Spleen (tissue), 11 donors: ENCODE measurements at regions not wholly inside any gene's neighbourhood (a gene's known extent, or its start where the extent isn't known, plus 50 kb on each side); places are given as distances from the start of the nearest gene placed in this dataset.

Source experiments
- DNase-seq: peaks from one replicate; pipeline ENCODE4 v3.0.0-alpha.2; 2020
- H3K27ac ChIP-seq, 8 donors: fragments of 200-600 bp; sonication (generic) in 7 of 8; 1 replicate in 4 of 8; 2 replicates in 4 of 8; pipeline versions ENCODE4 v1.5.0 to v1.8.0; 2016 to 2021; ENCODE audit warnings: inconsistent platforms in 4 of 8, mild to moderate bottlenecking in 4 of 8, moderate library complexity in 1 of 8
- H3K27me3 ChIP-seq, 7 donors: fragments of 200-600 bp; sonication (generic) in 6 of 7; replicated peaks in 1 of 7; 1 replicate in 4 of 7; 2 replicates in 3 of 7; pipeline versions ENCODE4 v1.5.0 to v1.8.0; 2016 to 2021; ENCODE audit warnings: inconsistent platforms in 3 of 7, mild to moderate bottlenecking in 1 of 7
- H3K36me3 ChIP-seq, 6 donors: fragments of 200-600 bp; sonication (generic) in 5 of 6; 1 replicate in 4 of 6; 2 replicates in 2 of 6; pipeline versions ENCODE4 v1.5.0 to v1.8.0; 2016 to 2021; ENCODE audit warnings: inconsistent platforms in 2 of 6
- H3K4me1 ChIP-seq, 6 donors: fragments of 200-600 bp; sonication (generic) in 5 of 6; 1 replicate in 3 of 6; 2 replicates in 3 of 6; pipeline versions ENCODE4 v1.5.0 to v1.8.0; 2016 to 2021; ENCODE audit warnings: inconsistent platforms in 3 of 6
- H3K4me3 ChIP-seq, 8 donors: fragments of 200-600 bp; sonication (generic) in 7 of 8; 1 replicate in 4 of 8; 2 replicates in 4 of 8; pipeline versions ENCODE4 v1.5.0 to v1.8.0; 2016 to 2021; ENCODE audit warnings: inconsistent platforms in 4 of 8, mild to moderate bottlenecking in 4 of 8, moderate library complexity in 2 of 8
- H3K9me3 ChIP-seq, 8 donors: fragments of 200-600 bp; sonication (generic) in 7 of 8; 1 replicate in 4 of 8; 2 replicates in 4 of 8; pipeline versions ENCODE4 v1.5.0 to v1.8.0; 2016 to 2021; ENCODE audit warnings: inconsistent platforms in 4 of 8
- POLR2A ChIP-seq, 3 donors: fragments of 450-650 bp; IDR thresholded peaks; one replicate each; pipeline ENCODE4 v1.5.1; 2017; ENCODE audit warnings: antibody characterized with exemption in 3 of 3, mild to moderate bottlenecking in 1 of 3
- POLR2AphosphoS5 ChIP-seq, 3 donors: sonication (generic); formaldehyde crosslinking; IDR thresholded peaks; one replicate each; pipeline ENCODE4 v1.5.1; 2017; ENCODE audit warnings: antibody characterized with exemption in 3 of 3
- WGBS, 5 donors: extraction: QIAGEN DNeasy Blood & Tissue Kit in 3 of 5; methylation state at CpG; one replicate each; pipeline versions ENCODE4 v1.1.5 to v1.1.7; 2013 to 2018; 5-methylcytosine and 5-hydroxymethylcytosine counted together
- intact Hi-C: fragments of 100-400 bp; cut with DNase I; formaldehyde crosslinking; loops from one replicate; pipeline ENCODE4 v1.15.0; 2023; ENCODE audit warnings: low total_unique reads
- TF ChIP-seq, protein P1 (sequence below), 11 experiments: fragments of 200-600 bp in 7 of 11; fragments of 450-650 bp in 4 of 11; sonication (generic) in 4 of 11; IDR thresholded peaks in 8 of 11; conservative IDR thresholded peaks in 3 of 11; 1 replicate in 7 of 11; 2 replicates in 4 of 11; pipeline versions ENCODE4 v1.4.0 to v1.8.0; 2016 to 2021; ENCODE audit warnings: antibody characterized with exemption in 11 of 11, inconsistent platforms in 4 of 11, mild to moderate bottlenecking in 1 of 11
- donor health status: healthy with polysubstance abuse.
- donor health status: DM: no; HTN: no; CAD: no; lungs with moderate emphysema.
- donor health status: DM: no; HTN: no; CAD: no.
- donor health status: Bipolar disorder and iron deficiency.
- donor health status: healthy.
- donor health status: DM: no; HTN: no; CAD: no.
- donor health status: DM: yes; HTN: yes; CAD: no.

DNA sequence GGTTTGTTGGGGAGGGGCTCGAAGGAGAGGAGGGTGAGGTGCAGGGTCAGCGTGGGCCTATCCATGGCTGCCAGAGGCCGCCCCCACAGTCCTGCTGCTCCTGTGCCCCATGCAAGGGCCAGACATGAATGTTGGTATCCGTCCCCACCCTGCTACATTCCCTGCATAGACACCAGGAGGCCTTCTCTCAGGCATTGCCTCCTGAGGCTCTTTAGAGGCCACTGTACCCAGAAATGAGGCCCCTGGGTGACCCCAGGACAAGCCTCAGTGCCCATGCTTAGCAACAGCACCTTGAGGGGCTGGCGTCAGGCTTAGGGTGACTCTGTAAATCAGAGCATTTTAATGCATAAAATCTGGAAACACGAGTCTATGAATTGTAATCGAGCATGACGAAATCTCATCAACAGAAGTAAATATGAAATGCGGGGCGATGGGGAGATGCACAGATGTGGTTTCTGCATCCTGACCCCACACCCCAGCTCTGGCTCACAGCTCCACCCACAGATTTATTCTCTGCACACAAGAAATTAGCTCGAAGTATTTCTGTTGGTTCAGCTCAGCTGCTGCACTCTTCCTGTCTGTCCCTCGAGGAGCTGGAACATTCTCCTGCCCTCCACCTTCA lies 124.0 kb upstream of the CSF3R start:
- Histone ChIP-seq H3K27ac (no peak overlapping the region), H3K4me3 (no peak overlapping the region), H3K9me3 (no peaks in the 10 kb centered on the region), H3K4me1 (no peaks in the 10 kb centered on the region), H3K36me3 (no peaks in the 10 kb centered on the region), H3K27me3 (peaks cover 0 to 43% (median 4%) of the 10 kb centered on the region in 7 donors)
- no peak for DNase-seq
- no peak for TF ChIP-seq POLR2AphosphoS5 (IDR thresholded peaks at IDR 0.05)
- no peak for TF ChIP-seq POLR2A (IDR thresholded peaks at IDR 0.05)
- TF ChIP-seq, protein P1, sequence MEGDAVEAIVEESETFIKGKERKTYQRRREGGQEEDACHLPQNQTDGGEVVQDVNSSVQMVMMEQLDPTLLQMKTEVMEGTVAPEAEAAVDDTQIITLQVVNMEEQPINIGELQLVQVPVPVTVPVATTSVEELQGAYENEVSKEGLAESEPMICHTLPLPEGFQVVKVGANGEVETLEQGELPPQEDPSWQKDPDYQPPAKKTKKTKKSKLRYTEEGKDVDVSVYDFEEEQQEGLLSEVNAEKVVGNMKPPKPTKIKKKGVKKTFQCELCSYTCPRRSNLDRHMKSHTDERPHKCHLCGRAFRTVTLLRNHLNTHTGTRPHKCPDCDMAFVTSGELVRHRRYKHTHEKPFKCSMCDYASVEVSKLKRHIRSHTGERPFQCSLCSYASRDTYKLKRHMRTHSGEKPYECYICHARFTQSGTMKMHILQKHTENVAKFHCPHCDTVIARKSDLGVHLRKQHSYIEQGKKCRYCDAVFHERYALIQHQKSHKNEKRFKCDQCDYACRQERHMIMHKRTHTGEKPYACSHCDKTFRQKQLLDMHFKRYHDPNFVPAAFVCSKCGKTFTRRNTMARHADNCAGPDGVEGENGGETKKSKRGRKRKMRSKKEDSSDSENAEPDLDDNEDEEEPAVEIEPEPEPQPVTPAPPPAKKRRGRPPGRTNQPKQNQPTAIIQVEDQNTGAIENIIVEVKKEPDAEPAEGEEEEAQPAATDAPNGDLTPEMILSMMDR (IDR thresholded peaks at IDR 0.05 in 8 of 11, conservative IDR thresholded peaks at IDR 0.05 in 3 of 11) = no peak
- intact Hi-C loops = no loop called here
- WGBS, 5 donors = 63 to 74% (median 68%) methylated on average over 8 to 12 of the region's 12 CpGs

DNA sequence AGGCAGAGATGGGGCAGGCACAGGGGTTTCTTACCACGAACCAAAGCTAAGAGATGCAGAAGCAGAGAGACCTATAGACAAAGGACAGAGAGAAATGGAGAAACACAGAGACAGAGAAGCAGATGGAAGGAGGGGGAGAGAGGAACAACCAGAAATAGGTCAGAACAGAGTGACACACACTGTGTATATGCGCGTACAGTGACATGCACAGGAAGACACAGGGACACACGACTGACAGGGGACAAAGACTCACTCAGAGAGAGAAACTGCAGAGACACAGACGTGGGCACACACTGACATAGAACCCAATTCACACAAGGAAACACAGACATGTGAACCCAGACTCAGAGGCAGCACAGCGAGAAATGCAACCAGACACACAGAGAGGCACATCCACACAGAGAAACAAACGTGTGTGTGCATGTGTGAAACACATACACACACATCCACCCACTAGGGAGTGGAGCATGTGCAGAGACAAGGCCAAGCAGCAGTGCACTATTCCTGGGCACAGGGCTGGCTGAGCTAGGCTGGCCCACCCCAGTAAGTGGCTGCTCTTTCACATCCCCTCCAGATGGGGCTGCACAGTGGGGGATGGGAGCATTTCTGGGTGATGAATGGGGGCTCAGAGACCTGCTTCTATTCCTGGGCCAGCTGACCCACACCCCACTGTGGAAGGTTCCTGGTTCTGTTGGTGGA lies 123.4 kb upstream of the CSF3R start:
- Histone ChIP-seq H3K4me1 (no peaks in the 10 kb centered on the region), H3K9me3 (no peaks in the 10 kb centered on the region), H3K27me3 (peaks cover 0 to 39% (median 4%) of the 10 kb centered on the region in 7 donors), H3K27ac (no peak overlapping the region), H3K36me3 (no peaks in the 10 kb centered on the region), H3K4me3 (no peak overlapping the region)
- 52 to 69% (median 65%) methylated on average over 7 of the region's 7 CpGs for WGBS, 5 donors
- intact Hi-C loops = no loop called here
- TF ChIP-seq POLR2AphosphoS5 (IDR thresholded peaks at IDR 0.05) (no peak), POLR2A (IDR thresholded peaks at IDR 0.05) (no peak)
- TF ChIP-seq, protein P1 (IDR thresholded peaks at IDR 0.05 in 8 of 11, conservative IDR thresholded peaks at IDR 0.05 in 3 of 11) = no peak
- DNase-seq = no peak

DNA sequence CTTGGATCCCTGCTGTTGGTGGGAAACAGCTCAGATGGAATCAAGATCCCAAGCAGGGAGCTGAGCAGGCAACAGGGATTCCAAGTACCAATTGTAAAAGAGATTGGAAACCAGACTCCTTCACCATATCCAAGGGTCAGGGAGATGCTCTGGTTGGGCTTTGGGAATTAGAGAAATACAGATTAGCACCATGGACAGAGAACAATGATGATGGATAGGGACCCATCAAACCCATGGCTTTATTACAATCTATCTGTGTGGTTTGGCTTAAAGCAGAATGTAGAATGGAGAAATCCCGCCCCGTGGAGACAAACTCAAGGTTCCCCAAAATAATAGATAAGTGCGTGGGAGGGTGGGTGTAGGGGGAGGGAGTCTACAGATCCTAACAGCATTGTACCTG lies 120.7 kb upstream of the CSF3R start:
- 83 to 94% (median 85%) methylated on average over 3 of the region's 3 CpGs for WGBS, 5 donors
- Histone ChIP-seq H3K4me1 (no peaks in the 10 kb centered on the region), H3K27me3 (peaks cover 0 to 39% (median 0%) of the 10 kb centered on the region in 7 donors), H3K36me3 (no peaks in the 10 kb centered on the region), H3K4me3 (no peak overlapping the region), H3K9me3 (no peaks in the 10 kb centered on the region), H3K27ac (no peak overlapping the region)
- intact Hi-C loops = no loop called here
- DNase-seq = no peak
- no peak for TF ChIP-seq POLR2A (IDR thresholded peaks at IDR 0.05)
- TF ChIP-seq POLR2AphosphoS5 (IDR thresholded peaks at IDR 0.05) = no peak
- TF ChIP-seq, protein P1 (IDR thresholded peaks at IDR 0.05 in 8 of 11, conservative IDR thresholded peaks at IDR 0.05 in 3 of 11) = no peak

DNA sequence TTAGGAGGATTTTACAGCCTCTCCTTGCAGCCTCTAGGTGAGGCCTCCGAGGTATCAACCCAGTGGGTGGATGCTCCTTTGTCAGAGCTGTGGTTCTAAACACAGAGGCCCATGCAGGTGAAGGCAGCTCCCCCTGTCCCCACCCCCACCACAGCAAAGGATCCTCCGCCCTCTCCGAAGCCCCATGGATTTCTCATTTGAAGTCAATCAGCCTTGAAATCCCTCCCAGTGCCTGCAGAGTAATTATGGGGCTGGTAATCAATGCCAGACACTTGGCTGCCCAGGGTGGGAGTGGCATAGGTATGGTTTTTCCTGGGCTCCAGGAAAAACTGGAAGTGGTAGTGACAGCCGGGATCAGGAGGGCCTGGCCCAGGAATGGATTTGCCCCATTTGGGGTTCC lies 119.5 kb upstream of the CSF3R start:
- no peak for DNase-seq
- 45 to 84% (median 76%) methylated on average over 3 to 4 of the region's 4 CpGs for WGBS, 5 donors
- H3K36me3 ChIP-seq = no peaks in the 10 kb centered on the region

More for the DNA sequence above, 119.5 kb upstream of the CSF3R start:
- no peak overlapping the region for H3K27ac ChIP-seq
- no peaks in the 10 kb centered on the region for H3K9me3 ChIP-seq
- H3K4me1 ChIP-seq = no peaks in the 10 kb centered on the region
- no peak for TF ChIP-seq POLR2A (IDR thresholded peaks at IDR 0.05)
- no peak for TF ChIP-seq POLR2AphosphoS5 (IDR thresholded peaks at IDR 0.05)
- TF ChIP-seq, protein P1 (IDR thresholded peaks at IDR 0.05 in 8 of 11, conservative IDR thresholded peaks at IDR 0.05 in 3 of 11) = no peak
- peaks cover 0 to 45% (median 0%) of the 10 kb centered on the region in 7 donors for H3K27me3 ChIP-seq
- intact Hi-C loops = no loop called here
- no peak overlapping the region for H3K4me3 ChIP-seq
